Ecto neural progenitor cell (in vitro differentiated cells): ENCODE measurements at regions not wholly inside any gene's neighbourhood (a gene's known extent, or its start where the extent isn't known, plus 50 kb on each side); places are given as distances from the start of the nearest gene placed in this dataset.
A peak's percentile ranks its signal among the peaks of the same experiment; 100 is the strongest.

Experiments used
- DNase-seq: peaks from one replicate; pipeline ENCODE4 v3.0.0-alpha.2; 2018; ENCODE audit warnings: low spot score

DNA sequence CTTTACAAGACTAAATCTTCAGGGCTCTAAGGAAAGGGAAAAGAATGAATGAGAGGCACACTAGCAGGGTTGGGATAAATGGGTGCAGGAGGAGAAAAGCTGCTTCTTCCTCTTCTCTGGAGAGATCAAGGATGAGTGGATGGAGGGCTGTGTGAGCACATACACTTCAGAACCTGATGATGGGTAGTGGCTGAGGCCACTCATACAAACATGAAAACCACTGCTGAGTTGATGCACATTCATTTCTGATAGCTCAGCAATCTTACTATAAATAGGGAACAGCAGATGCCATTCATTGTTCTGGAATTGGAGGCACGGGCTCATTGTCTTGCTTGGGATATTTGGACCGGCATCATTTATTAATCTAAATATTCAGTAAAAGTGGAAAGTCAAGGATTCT, 152.4 kb upstream of the KCTD1 start:
- DNase-seq, result no peak

DNA sequence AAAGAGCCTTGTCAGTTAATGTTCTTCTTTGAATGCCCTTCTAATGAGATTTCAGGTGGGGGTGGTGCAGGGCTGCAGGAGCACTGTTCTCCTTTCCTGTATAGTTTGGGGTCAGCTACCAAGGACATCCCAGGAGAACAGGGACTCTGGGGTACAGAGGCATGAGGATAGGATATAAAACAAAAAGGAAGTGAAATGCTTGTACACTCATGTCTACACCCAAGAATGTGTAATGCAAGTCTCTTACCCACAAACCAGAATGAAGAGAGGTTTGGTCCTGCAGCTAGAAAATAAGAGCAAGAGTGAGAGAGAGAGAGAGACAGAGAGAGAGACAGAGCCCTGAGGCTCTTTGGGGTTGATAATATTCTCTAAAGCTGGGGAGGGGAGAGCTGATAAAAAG, 151.8 kb upstream of the KCTD1 start:
- DNase-seq, result no peak

DNA sequence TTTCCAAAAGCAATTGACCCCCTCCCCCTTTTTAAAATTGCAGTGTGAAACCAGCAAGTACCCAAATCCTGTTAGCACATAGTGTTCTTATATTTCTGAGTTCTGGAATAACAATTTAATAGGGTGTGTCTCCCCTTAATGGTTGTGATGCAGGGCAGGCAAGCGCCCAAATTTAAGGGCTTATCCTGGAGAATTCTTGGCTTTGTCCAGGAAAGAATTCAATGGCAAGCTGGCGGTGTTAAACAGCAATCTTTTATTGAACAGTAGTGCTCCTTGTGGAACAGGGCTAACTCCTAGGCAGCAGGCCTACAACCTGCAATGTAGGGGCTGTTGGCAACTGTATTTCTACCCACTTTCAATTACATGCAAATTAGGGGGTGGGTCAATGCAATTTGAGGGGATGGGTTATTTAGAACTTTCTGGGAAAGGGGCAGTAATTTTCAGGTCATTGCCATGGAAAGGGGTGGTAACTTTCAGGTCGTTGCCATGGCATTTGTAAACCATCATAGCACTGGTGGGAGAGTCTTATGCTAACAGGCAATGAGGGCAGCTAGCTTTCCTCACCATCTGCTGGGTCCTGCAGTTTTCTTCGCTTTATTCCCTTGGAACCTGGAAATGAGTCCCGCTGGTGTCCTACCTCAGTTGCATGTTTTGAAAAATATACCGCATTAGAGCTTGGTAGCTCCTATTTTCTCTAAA, 149.0 kb upstream of the KCTD1 start:
- no peak for DNase-seq

DNA sequence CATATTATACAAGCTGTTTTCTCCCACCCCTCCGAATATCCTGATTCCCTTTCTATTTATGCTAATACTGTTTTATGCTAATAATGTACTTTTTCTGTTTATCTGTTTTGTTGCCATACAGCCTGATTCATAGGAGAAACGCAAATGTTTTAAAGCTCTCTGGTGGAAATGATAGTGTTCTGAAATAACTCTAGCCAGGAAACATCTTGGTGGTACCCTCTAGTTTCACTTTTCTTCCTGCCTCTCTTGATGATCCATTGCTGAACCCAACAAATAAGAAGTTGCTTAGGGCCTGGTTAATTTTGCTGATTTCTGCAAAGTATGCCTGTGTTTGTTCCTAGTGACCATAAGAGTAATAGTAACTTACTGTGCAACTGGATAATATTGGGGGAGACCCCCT, 148.4 kb upstream of the KCTD1 start:
- DNase-seq, result no peak

DNA sequence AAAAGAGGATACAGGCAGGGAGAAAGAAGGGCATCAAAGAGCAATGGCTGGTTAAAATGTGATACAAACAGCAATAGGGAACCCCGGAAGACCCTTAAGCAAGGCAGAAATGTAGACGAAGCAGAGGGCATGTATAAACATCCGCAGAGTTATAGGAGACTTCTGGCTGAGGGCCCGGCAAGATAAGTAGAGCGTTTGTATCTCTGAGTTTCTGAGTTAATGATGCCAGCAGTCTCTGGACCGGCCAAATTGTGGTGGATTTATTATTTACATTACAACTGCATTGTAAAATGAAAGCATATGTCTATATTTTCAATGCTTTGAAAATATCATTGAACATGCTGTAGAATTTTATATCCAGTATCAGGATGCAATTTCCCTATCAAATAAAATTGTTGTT, 148.0 kb upstream of the KCTD1 start:
- no peak for DNase-seq

DNA sequence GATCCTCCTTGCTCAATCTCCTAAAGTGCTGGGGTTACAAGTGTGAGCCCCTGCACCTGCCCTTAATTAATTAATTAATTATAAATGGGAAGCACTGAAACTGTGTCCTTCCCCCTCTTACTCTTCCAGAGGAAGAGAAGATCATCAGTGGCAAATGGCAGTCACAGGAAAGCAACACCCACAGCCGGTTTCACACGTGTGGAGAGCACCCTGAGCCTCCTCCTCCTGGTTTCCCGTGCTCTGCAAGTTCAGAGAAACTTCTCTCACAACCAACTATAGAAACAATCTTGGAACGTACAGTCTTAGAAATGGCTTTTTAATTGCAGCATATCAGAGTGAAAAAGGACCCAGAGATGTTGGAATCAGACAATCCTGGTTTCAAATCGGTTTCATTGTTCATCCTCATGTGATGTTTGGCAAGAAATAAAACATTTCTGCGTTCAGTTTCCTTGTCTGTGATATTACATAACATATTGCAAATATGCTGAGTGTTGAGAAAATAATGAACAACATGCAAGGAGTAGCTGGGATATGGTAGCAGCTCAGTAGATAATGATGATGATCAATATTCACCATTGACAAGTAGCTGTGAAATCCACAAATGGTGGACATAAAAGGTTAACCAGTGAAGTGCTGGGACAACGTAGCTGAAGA, 141.0 kb upstream of the KCTD1 start:
- DNase-seq, result no peak

DNA sequence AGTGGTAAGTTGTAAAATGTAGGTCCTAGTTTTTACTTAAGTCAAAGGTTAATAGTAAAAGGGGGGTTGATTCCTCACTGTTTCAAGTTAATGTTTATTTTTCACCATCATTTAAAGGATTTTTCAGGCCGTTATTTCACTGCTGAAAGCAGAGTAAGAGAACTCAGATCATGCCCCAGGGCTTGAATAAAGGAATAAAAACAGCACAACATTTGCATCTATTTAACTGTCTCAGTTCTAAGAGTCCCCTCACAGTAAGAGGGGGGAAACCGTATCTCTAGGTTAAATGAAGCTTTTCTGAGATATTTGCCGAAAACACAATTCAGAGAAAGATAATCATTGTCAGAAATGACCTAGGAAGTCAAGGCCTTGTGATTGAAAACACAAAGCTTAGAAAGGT, 138.2 kb upstream of the KCTD1 start:
- no peak for DNase-seq

DNA sequence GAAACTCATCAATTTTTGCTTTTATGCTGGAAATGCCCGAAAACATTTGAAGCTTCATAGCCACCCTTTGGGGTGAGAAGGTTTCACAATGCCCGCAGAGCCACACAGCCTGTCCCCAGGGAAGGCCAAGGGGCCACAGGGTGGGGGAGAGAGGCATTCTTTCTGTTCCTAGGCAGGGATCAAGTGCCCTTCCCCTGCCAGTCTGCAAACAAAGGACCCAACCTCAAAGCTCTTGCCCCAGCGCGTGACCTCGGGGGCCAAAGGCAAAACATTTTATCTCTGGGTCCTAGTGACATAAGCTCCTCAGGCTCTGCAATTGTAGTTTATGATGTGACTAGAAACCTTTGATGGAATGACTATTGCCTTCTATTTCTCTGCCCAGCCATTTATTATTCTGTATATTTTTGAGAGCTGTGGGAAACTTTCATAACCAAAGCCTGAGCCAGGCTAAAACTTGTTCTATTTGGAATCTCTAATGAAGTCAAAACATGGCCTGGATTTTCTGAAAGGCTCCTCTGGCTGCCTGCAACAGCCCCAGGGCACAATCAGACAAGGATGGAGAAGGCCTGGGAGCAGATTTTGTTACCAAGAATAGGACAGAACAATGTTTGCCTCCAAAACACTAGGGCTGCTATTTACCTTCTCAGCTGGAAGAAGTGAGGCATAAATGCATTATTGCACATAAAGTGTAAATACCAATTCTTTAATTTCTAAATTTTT, 137.2 kb upstream of the KCTD1 start:
- peak; percentile 74 for DNase-seq

DNA sequence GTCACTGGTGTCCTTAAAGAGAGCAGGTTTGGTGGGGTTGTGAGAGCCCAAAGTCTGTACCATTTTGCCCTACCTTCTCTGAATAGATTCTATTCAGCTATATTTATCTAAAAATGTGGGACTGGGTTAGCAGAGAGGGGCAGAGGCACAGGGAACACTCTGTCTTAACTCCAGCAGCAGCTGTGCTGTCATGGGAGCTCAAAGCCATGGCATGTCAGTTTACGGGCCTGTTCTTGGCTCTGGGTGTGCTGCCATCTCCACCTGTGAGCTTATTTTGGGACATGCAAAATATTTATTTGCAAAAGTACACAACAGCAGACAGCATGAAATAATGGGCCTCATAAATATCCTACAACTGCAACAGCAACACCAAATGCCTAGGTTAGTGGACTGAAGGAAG, 129.6 kb upstream of the KCTD1 start:
- DNase-seq, result no peak

DNA sequence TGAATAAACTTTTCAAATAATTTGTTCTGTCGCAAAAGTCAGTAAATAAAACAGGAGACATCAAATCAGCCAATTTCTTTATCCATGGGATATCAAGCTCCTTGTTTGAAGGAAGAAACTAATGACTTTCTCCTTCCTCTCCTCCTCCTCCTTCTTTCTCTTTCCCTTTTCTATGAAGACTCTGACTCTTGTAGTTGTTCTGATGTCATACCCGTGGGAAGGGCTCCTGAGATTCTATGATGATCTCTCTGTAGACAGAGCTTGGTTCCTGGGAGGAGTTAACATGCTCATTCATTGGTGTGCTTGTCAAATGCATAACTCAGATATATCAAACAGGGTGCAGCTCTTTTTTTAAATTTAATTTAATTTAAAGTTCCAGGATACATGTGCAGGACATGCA, 118.7 kb upstream of the KCTD1 start:
- DNase-seq, result no peak

DNA sequence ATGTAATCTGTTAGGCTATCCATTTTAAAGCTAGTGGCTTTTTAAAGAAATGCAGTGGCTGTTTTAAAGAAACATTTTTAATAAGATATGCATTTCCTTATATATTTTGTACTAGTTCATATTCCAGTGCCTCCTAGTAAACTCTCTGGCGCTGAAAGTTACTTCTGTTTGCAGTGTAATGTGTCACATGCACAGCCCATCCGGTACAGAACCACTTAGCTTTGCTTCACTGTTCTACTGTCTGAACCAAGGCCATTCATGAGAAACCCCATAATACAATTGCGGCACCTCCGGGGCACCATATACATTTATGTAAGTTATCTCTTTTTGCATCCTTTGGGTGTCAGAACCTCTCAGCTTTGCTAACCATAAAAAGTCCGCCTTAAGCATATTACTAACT, 114.6 kb upstream of the KCTD1 start:
- DNase-seq, result no peak

DNA sequence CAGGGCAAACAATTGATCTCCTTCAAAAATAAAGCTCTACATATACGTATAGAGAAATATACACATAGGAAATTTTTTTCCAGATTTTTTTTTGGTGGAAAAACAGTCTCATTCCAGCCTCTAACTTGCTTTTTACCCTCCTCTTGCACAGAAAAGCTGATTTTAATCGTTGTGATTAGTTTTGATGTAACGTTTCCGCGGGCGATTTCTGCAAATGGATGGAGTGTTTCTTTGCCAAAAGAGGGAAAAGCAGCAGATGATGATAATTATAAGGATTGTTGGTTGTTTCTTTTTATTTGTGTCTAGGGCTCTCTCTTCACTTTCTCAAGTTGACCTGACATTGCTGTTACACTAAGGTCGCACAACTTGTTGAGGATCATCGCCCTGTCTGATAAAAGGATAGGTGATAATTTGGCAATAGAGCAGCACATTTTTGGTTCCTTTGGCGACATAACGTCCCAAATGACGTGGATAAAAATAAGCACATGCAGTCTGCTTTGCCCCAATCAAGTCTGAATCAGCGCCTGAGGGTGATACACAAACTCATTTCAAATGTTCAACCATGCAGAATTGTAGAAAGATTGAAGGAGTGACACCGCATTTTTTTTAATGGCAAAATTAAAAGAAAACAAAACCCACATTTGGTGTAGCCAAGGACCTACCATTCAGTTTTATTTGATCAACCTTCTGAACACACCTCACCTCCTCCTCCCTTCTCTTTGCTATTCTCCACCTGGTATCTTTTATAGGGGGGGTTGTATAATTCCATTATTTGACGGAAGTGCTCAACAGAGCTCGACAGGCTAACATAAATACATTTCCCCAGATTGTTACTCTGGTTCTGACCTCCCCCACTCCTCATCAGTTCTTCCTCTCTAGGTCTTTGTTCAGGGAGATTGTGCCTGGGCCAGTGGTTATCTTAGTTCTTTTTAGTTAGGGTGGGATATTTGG, 109.6 kb upstream of the KCTD1 start:
- no peak for DNase-seq

DNA sequence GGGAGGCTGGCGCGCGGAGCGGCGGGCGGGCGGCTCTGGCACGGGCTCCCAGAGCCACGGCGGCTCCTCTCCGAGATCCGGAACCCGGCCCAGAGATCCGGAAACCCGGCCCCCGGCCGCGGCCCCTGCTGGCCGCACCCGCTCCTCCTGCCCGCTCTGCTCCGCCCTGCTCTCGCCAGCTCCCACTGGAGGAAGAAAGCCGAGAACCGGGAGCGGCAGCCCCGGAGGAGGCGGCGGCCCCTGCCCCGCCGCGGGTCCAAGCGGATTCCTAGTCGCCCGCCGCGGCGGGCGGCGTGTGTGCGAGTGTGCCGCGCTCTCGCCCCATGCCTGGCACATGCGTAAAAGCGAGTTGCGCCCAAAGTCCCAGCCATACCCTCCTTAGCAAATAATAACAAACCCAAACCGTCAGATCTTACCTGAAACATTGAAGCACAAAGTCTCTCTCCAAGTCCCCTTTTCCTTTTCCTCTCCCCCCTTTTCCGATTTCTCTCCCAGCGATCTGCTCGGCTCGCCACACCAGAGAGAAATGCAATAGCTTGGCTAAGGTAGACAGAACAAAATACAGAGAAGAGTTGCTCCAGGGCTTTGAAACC, 108.7 kb upstream of the KCTD1 start:
- DNase-seq, result peak; percentile 82

DNA sequence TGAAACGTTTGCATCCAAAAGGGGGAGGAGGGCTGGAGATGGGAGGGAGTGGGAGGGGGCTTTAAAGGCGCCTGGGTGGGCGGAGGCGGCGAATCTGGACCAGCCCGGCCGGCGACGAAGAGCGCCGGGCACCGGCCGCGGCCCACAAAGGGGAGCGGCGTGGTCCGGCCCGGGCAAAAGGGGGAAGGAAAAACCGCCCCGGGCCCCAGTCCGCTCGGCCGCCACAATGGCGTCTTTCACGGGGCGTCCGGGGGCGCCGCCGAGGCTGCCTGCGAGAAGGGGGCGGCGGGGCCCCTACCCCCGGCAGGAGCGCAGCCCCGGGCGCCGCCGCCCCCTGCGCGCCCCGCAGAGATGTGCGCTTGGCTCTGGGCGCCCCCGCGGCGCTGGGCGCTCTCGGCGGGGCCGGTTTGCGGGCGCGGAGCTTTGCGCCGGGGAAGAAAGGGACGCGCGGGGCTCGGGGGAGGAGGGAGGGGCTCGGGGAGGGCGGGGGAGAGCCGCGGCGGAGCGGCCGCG, 108.1 kb upstream of the KCTD1 start:
- DNase-seq, result peak; percentile 61

DNA sequence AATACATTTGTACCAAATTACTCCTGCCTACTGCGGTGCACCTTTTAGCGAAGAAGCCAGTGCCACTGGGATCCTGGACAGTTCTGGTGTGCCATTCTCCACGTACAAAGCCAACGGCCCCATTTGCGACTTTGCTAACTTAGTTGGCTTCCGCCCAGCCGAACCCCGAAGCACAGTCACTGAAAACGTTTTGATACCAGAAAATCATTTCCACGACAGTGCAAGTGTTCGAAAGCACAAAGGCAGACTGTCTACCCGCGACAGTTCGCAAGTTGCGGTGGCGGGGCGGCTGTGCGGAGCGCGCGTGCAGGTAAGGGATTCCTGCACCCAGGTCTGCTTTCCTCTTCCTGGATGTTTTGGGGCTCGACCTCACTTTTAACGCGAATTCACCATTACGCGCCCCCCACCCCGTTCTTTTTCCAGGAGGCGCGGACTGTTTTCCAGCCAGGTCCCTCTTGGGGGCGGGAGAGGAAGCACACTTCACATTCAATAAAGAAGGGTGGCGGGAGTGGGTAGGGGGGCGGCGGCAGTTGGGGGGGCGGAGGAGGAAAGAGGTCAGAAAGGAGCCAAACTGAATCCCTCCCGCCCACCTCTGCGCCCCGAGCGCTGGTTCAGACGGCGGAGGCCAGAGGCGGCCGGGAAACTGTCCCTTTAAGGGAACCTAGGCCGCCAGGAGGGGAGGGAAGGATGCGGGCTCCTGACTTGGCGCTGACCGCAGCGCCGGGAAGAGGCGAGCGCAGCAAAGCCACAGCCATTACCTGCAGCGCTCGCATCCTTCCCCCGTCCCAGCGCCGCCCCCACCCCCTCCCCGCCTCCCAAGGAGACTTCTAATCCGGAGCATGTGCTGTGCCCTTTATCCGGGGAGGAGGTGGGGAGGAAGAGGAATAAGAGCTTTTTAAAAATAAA, 107.4 kb upstream of the KCTD1 start:
- peak; percentile 74 for DNase-seq

DNA sequence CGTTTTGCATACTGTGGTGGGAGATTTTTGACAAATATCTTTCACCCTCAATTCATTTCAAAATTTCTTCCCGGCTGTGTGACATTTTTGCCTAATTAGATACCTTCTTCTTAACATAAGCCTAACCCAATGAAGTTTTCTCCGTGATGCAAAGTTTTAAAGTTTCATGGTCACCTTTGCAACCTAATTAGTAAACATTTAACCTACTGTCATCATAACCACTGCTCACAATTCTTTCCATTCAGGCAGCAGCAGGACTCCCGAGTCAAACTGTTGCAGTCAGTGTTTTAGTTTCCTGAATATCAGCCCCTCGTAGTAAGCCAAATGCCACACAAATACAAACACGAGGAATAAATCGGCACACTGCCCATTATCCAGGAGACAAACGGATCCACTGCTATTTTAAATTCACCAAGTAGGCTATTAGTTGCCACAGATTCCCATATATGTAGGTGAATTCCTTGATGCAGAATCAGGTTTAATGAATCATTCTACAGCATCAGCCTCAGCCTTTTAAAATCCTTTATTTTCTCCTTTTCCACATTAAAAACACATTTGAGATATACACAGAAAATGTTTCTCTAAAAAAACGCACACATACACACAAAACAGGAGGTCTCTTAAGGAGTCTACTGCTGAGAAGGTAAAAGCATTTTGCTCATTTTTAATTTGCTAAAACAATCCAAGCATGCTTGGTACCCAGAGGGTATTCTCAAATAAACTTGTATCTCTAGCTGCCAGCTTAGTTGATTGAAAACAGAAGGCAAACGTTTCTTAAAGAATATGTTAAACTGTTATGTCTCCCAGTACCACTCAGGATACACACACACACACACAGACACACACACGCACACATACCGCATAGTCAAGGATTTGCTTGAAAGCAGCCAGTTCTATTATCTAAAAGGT, 106.5 kb upstream of the KCTD1 start:
- DNase-seq, result no peak

DNA sequence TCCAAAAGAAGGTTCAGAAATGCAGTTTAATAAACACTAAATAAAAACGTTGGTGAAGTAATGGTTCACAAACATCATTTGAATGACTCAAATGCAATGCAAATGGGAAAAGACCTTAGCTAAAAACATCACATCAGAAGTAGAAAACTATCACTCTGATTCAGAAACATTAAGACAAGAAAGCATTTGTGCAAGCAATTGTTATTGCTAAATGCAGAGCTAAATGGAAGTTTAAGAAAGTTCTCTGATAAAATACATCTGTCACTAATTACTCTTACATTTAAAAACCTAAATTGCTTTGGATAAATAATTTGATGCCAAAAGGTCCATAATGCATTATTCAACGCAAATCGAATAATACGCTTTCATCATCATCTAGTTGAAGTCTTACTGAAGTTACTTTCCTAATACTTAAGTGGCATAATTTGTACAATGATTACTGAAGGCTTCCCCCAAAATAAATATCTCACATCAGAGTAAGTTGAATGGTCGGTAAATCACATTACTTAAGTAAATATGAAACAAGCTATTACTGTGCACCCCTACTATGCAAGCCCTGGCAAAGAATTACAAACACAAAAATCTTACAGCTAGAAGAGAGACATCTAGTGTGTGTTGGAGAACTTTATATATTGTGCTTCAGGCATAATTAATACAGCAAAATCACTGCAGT, 105.7 kb upstream of the KCTD1 start:
- no peak for DNase-seq

DNA sequence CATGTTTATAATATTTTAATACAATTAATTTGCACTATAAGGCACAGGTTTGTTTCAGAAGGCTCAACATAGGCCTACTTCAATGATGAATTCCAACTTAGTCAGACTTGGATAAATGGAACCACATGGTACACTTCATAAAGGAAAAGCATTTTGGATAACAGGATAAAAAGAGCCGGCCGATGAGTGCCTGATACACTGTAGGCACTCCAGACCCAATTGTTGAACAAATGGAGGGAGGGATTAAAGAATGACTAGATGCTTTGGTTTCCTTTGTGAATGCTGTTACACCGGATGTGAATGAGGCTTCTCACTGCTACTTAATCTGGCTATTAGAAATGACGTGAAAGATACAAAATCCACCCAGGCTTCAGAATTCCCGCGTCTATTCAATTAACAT, 104.1 kb upstream of the KCTD1 start:
- DNase-seq, result no peak
